G401.6 (cell line): ENCODE measurements at regions not wholly inside any gene's neighbourhood (a gene's known extent, or its start where the extent isn't known, plus 50 kb on each side); places are given as distances from the start of the nearest gene placed in this dataset.
"Not testable (repeated sequence)": the region's sequence is repeated elsewhere in the genome, so short reads cannot be mapped to it uniquely, and the experiment has no call there.

ENCODE experiments used
- FAIRE-seq: peaks from 2 replicates; lab custom pipeline; 2012; peaks lifted over from hg19 to GRCh38; lab: Jason Lieb, UNC

GRCh38 chr1:29697391-29697780, 461.1 kb downstream of the PTPRU start:
- no peak for FAIRE-seq

GRCh38 chr1:29696656-29697390, 460.5 kb downstream of the PTPRU start:
- FAIRE-seq = no peak

- FAIRE-seq = no peak
Observed at GRCh38 chr1:29695803-29696202, 459.5 kb downstream of the PTPRU start.

GRCh38 chr1:29695036-29695435, 458.7 kb downstream of the PTPRU start:
- no peak for FAIRE-seq

GRCh38 chr1:29691499-29691898, 455.2 kb downstream of the PTPRU start:
- no peak for FAIRE-seq

GRCh38 chr1:29690156-29690555, 453.8 kb downstream of the PTPRU start:
- FAIRE-seq = no peak

- no peak for FAIRE-seq
Observed at GRCh38 chr1:29689372-29690030, 453.2 kb downstream of the PTPRU start.

GRCh38 chr1:29688471-29689365, 452.4 kb downstream of the PTPRU start:
- no peak for FAIRE-seq

- no peak for FAIRE-seq
Observed at GRCh38 chr1:29687601-29688244, 451.4 kb downstream of the PTPRU start.

GRCh38 chr1:29687166-29687565, 450.8 kb downstream of the PTPRU start:
- no peak for FAIRE-seq

GRCh38 chr1:29686012-29686930, 449.9 kb downstream of the PTPRU start:
- no peak for FAIRE-seq

GRCh38 chr1:29685387-29685786, 449.1 kb downstream of the PTPRU start:
- no peak for FAIRE-seq

GRCh38 chr1:29684141-29684540, 447.8 kb downstream of the PTPRU start:
- FAIRE-seq = no peak

GRCh38 chr1:29683472-29683871, 447.1 kb downstream of the PTPRU start:
- no peak for FAIRE-seq

- no peak for FAIRE-seq
Observed at GRCh38 chr1:29682919-29683295, 446.6 kb downstream of the PTPRU start.

- no peak for FAIRE-seq
Observed at GRCh38 chr1:29682171-29682918, 446.0 kb downstream of the PTPRU start.

GRCh38 chr1:29681416-29681815, 445.1 kb downstream of the PTPRU start:
- not testable (repeated sequence) for FAIRE-seq

- no peak for FAIRE-seq
Observed at GRCh38 chr1:29679828-29680558, 443.7 kb downstream of the PTPRU start.

- no peak for FAIRE-seq
Observed at GRCh38 chr1:29679316-29679715, 443.0 kb downstream of the PTPRU start.
